SU-DHL-6 (cell line): ENCODE measurements at regions not wholly inside any gene's neighbourhood (a gene's known extent, or its start where the extent isn't known, plus 50 kb on each side); places are given as distances from the start of the nearest gene placed in this dataset.
"Not testable (repeated sequence)": the region's sequence is repeated elsewhere in the genome, so short reads cannot be mapped to it uniquely, and the experiment has no call there.

Experiments
- CTCF ChIP-seq: fragments of 200-600 bp; sonication (generic); IDR thresholded peaks from one replicate; pipeline ENCODE4 v1.5.1; 2017; ENCODE audit warnings: antibody characterized with exemption, mild to moderate bottlenecking, low read length, moderate library complexity; ENCODE audit not compliant: insufficient read depth, poor library complexity, severe bottlenecking
- EZH2phosphoT487 ChIP-seq: fragments of 200-600 bp; sonication (generic), shearing (Covaris generic); conservative IDR thresholded peaks from 2 replicates; pipeline ENCODE4 v1.6.1; 2018; ENCODE audit warnings: mild to moderate bottlenecking, antibody characterized with exemption, low read length, moderate library complexity, mixed read lengths

- not testable (repeated sequence) for TF ChIP-seq CTCF, EZH2phosphoT487
Observed at GRCh38 chr14:106522118-106522517, 995.7 kb downstream of the TMEM121 start.
